Smooth muscle cell (in vitro differentiated cells): ENCODE measurements at regions not wholly inside any gene's neighbourhood (a gene's known extent, or its start where the extent isn't known, plus 50 kb on each side); places are given as distances from the start of the nearest gene placed in this dataset.

Experiments
- DNase-seq: peaks from one replicate; lab custom pipeline; 2025; ENCODE audit not compliant: unreplicated experiment; lab: John Stamatoyannopoulos, UW
- H2AFZ ChIP-seq: fragments of 200-600 bp; sonication (generic); 2 replicates; pipeline ENCODE4 v1.6.0; 2016; ENCODE audit warnings: antibody characterized with exemption, low read depth, mild to moderate bottlenecking
- H3F3A ChIP-seq: fragments of 200-600 bp; sonication (generic); 2 replicates; pipeline ENCODE4 v1.6.0; 2017; ENCODE audit warnings: antibody characterized with exemption, low read depth
- H3K27ac ChIP-seq: fragments of 200-600 bp; sonication (generic); 2 replicates; pipeline ENCODE4 v1.5.1; 2016; ENCODE audit warnings: low read depth, mild to moderate bottlenecking
- H3K27me3 ChIP-seq: fragments of 200-600 bp; sonication (generic); 2 replicates; pipeline ENCODE4 v1.6.1; 2016; ENCODE audit warnings: low read depth, mild to moderate bottlenecking
- H3K36me3 ChIP-seq: fragments of 200-600 bp; sonication (generic); 2 replicates; pipeline ENCODE4 v1.5.1; 2016; ENCODE audit warnings: low read depth
- H3K4me1 ChIP-seq: fragments of 200-600 bp; sonication (generic); 2 replicates; pipeline ENCODE4 v1.5.1; 2016; ENCODE audit warnings: low read depth
- H3K4me2 ChIP-seq: fragments of 200-600 bp; sonication (generic); 2 replicates; pipeline ENCODE4 v1.6.0; 2016; ENCODE audit warnings: mild to moderate bottlenecking
- H3K4me3 ChIP-seq: fragments of 200-600 bp; sonication (generic); 2 replicates; pipeline ENCODE4 v1.5.1; 2016; ENCODE audit warnings: mild to moderate bottlenecking
- H3K79me2 ChIP-seq: fragments of 200-600 bp; sonication (generic); 2 replicates; pipeline ENCODE4 v1.6.0; 2016; ENCODE audit warnings: low read depth, mild to moderate bottlenecking
- H3K9ac ChIP-seq: fragments of 200-600 bp; sonication (generic); 2 replicates; pipeline ENCODE4 v1.6.0; 2016; ENCODE audit warnings: low read depth
- H3K9me3 ChIP-seq: fragments of 200-600 bp; sonication (generic); replicated peaks from 2 replicates; pipeline ENCODE4 v1.5.1; 2016; ENCODE audit warnings: low read depth
- H4K20me1 ChIP-seq: fragments of 200-600 bp; sonication (generic); 2 replicates; pipeline ENCODE4 v1.6.0; 2016; ENCODE audit warnings: low read depth
- WGBS: methylation state at CpG from one replicate; pipeline ENCODE4 v1.1.7; 2016; ENCODE audit warnings: low lambda C conversion rate; 5-methylcytosine and 5-hydroxymethylcytosine counted together
- TF ChIP-seq, protein P1 (sequence below): fragments of 200-600 bp; sonication (generic); IDR thresholded peaks from 2 replicates; pipeline ENCODE4 v1.5.1; 2017; ENCODE audit warnings: borderline replicate concordance, mild to moderate bottlenecking, antibody characterized with exemption; ENCODE audit not compliant: insufficient read depth, poor library complexity, severe bottlenecking

DNA sequence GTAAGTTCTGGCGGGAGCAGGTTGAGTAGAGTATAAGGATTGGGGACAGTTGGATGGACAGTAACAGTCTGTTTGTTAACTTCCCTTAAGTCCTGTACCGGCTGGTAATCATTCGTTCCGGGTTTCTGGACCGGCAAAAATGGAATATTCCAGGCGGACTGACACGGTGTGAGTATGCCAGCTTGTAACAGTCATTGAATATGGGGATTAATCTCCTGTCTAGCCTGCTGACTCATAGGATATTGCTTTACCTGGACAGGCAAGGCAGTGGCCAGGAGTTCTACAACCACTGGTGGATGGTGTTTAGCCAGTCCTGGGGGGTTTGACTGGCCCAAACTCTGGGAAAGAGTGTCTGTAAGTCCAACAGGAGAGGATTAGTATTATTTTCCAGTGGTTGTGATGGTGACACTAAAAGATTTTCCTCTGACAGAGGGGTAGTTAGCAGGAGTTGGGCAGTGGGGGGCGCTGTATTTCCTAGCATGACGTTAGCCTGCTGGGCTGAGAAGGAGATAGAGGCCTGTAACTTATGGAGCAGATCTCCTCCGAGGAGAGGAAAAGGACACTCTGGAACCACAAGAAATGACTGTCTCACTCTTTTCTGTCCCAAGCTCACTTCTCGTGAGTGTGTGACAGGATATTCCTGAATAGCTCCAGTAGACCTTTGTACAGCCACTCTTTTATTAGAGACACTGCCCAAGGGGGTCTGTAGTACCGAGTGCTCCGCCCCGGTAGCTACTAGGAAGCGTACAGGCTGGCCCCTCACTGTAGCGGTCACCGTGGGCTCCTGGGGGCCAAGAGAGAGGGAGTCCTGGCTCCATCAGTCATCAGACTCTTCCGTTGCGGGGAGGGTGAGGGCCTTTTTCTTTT is 152.2 kb downstream of the TRIM27 start:
- Histone ChIP-seq H3K79me2 (no peaks in the 10 kb centered on the region), H3K36me3 (no peaks in the 10 kb centered on the region), H2AFZ (peak overlapping the region; percentile 57), H3K4me1 (peaks cover 20% of the 10 kb centered on the region), H3K4me3 (no peak overlapping the region), H4K20me1 (no peaks in the 10 kb centered on the region), H3K9ac (peak overlapping the region; percentile 3), H3K27me3 (peaks cover 91% of the 10 kb centered on the region), H3K4me2 (peak overlapping the region; percentile 80), H3K9me3 (no peaks in the 10 kb centered on the region), H3F3A (peaks cover 19% of the 10 kb centered on the region), H3K27ac (peak overlapping the region; percentile 58)
- DNase-seq = no peak
- 22% methylated on average over 19 of the region's 19 CpGs for WGBS
- TF ChIP-seq, protein P1, sequence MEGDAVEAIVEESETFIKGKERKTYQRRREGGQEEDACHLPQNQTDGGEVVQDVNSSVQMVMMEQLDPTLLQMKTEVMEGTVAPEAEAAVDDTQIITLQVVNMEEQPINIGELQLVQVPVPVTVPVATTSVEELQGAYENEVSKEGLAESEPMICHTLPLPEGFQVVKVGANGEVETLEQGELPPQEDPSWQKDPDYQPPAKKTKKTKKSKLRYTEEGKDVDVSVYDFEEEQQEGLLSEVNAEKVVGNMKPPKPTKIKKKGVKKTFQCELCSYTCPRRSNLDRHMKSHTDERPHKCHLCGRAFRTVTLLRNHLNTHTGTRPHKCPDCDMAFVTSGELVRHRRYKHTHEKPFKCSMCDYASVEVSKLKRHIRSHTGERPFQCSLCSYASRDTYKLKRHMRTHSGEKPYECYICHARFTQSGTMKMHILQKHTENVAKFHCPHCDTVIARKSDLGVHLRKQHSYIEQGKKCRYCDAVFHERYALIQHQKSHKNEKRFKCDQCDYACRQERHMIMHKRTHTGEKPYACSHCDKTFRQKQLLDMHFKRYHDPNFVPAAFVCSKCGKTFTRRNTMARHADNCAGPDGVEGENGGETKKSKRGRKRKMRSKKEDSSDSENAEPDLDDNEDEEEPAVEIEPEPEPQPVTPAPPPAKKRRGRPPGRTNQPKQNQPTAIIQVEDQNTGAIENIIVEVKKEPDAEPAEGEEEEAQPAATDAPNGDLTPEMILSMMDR = peak; percentile 37

DNA sequence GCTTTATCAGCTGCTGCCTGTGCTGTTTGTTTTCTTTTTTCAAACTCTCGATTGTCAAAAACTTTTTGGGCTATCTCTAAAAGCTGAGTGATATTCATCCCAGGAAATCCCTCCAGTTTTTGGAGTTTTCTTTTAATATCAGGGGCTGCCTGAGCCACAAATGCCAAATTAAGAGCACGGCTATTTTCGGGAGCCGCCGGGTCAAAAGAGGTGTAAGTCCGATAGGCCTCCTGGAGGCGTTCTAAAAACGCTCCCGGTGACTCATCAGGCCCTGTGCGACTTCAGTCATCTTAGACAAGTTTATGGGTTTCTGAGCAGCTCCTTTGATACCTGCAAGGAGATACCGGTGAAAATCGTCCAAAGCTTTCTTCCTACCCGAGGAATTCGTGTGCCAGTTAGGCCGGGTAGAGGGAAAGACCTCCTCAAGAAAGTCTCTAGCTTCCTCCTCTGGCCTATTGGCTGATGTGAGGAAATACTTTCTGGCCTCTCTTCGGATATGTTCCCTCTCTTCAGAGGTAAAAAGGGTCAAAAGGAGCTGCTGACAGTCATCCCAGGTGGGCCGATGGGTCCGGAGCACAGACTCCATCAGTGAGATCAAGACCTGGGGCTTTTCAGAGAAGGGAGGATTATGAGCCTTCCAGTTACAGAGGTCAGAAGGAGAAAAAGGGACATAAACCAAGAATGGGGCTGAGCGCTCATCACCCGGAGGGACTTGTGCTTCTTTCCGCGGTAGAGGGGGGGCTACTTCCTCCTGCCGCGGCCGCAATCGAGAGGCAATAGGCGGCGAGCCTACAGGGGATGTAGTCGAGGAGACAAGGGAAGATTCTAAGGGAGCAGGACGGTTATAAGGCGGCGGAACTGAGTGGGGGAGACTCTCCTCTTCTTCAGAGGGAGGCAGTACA is 151.1 kb downstream of the TRIM27 start:
- H3K4me2 ChIP-seq = peak overlapping the region; percentile 80
- peak overlapping the region; percentile 31 for H3K4me3 ChIP-seq
- DNase-seq = no peak
- H3K4me1 ChIP-seq = peaks cover 26% of the 10 kb centered on the region
- no peaks in the 10 kb centered on the region for H3K9me3 ChIP-seq
- 5% methylated on average over 32 of the region's 32 CpGs for WGBS
- TF ChIP-seq, protein P1 = no peak
- peak overlapping the region; percentile 45 for H3K9ac ChIP-seq
- peaks cover 91% of the 10 kb centered on the region for H3K27me3 ChIP-seq
- H3K79me2 ChIP-seq = no peaks in the 10 kb centered on the region
- peaks cover 19% of the 10 kb centered on the region for H3F3A ChIP-seq
- H4K20me1 ChIP-seq = no peaks in the 10 kb centered on the region
- H3K27ac ChIP-seq = peak overlapping the region; percentile 58
- H3K36me3 ChIP-seq = no peaks in the 10 kb centered on the region
- peak overlapping the region; percentile 74 for H2AFZ ChIP-seq

DNA sequence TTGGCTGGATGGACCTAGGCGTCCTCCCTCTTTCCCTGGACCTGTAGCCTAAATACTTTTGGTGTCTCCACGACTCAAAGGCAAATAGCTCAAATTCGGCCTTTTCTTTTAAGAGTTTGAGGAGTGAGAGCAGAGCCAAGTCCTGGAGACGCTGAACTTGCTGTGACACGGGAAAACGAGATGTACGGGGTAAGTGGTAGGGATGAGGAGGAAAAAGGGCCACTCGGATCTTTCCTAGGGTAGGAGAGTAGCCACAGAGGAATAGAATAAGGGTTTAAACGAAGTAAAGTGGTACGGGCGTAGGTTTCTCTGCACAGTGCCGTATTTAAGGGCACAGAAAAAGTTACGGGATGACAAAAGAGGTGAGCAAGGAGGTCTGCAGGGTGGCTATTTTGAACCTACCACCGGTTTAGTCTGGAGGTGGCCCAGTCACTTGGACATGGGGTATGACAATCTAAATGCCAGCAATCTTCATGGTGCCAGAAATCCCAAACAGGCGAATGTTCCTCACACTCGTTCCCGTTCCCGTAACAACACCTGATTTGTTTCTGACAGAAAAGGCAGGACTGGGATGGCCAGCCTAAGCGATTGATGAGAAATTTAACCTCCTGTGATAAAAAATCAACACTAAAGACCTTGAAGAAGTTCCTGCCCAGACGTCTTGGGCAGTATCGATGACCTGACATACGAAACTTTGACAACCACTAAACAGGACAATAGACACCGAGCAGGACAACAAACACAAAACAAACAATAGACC is 149.3 kb downstream of the TRIM27 start:
- DNase-seq = no peak
- Histone ChIP-seq H3K79me2 (no peaks in the 10 kb centered on the region), H2AFZ (peak overlapping the region; percentile 74), H3K4me2 (peak overlapping the region; percentile 80), H4K20me1 (no peaks in the 10 kb centered on the region), H3K9me3 (no peaks in the 10 kb centered on the region), H3K9ac (no peak overlapping the region), H3K27me3 (peaks cover 89% of the 10 kb centered on the region), H3K4me3 (peak overlapping the region; percentile 39), H3F3A (peaks cover 26% of the 10 kb centered on the region), H3K27ac (no peak overlapping the region), H3K4me1 (peaks cover 26% of the 10 kb centered on the region), H3K36me3 (no peaks in the 10 kb centered on the region)
- TF ChIP-seq, protein P1 = no peak
- 24% methylated on average over 23 of the region's 23 CpGs for WGBS
